ENCODE measurements at regions not wholly inside any gene's neighbourhood (a gene's known extent, or its start where the extent isn't known, plus 50 kb on each side); places are given as distances from the start of the nearest gene placed in this dataset.
"Not testable (repeated sequence)": the region's sequence is repeated elsewhere in the genome, so short reads cannot be mapped to it uniquely, and the experiment has no call there.

- TF ChIP-seq EZH2 (IDR thresholded peaks at IDR 0.05; ENCODE audit: borderline replicate concordance, low read depth, low read length, poor library complexity, severe bottlenecking) (no peak), CTCF (conservative IDR thresholded peaks at IDR 0.05; ENCODE audit: low read depth, low read length) (no peak)
- DNase-seq (ENCODE audit: low spot score): no peak
- Histone ChIP-seq H3K27me3 (replicated peaks; ENCODE audit: insufficient read depth, low read depth, low read length, poor library complexity) (no peaks in the 10 kb centered on the region), H3K27ac (ENCODE audit: low read depth, low read length, poor library complexity, severe bottlenecking) (no peak overlapping the region), H3K9me3 (ENCODE audit: low read depth, low read length, poor library complexity, severe bottlenecking) (no peaks in the 10 kb centered on the region), H3K4me1 (ENCODE audit: insufficient read depth, low read length, poor library complexity, severe bottlenecking) (no peaks in the 10 kb centered on the region), H3K36me3 (ENCODE audit: insufficient read depth, low read length, poor library complexity, severe bottlenecking) (no peaks in the 10 kb centered on the region), H3K4me3 (ENCODE audit: low read depth, low read length, poor library complexity, severe bottlenecking) (no peak overlapping the region)
- no TSS peak for BruUV-seq (replicated peaks)
- CTCF ChIA-PET: no interaction called here
- POLR2A ChIA-PET (ENCODE audit: low non-redundant PET): no interaction called here
- intact Hi-C loops (cut with micrococcal nuclease; ENCODE audit: unreplicated experiment): no loop called here
Measured at GRCh38 chr2:138423198-138423597, 78.4 kb upstream of the SPOPL start.

GRCh38 chr2:138423745-138424144 lies 77.8 kb upstream of the SPOPL start:
- Histone ChIP-seq H3K36me3 (ENCODE audit: insufficient read depth, low read length, poor library complexity, severe bottlenecking) (no peaks in the 10 kb centered on the region), H3K27ac (ENCODE audit: low read depth, low read length, poor library complexity, severe bottlenecking) (no peak overlapping the region), H3K9me3 (ENCODE audit: low read depth, low read length, poor library complexity, severe bottlenecking) (no peaks in the 10 kb centered on the region), H3K27me3 (replicated peaks; ENCODE audit: insufficient read depth, low read depth, low read length, poor library complexity) (no peaks in the 10 kb centered on the region), H3K4me3 (ENCODE audit: low read depth, low read length, poor library complexity, severe bottlenecking) (no peak overlapping the region), H3K4me1 (ENCODE audit: insufficient read depth, low read length, poor library complexity, severe bottlenecking) (no peaks in the 10 kb centered on the region)
- intact Hi-C loops (cut with micrococcal nuclease; ENCODE audit: unreplicated experiment): no loop called here
- BruUV-seq (replicated peaks): no TSS peak
- ChIA-PET POLR2A (ENCODE audit: low non-redundant PET) (no interaction called here), CTCF (no interaction called here)
- DNase-seq (ENCODE audit: low spot score): no peak
- TF ChIP-seq EZH2 (IDR thresholded peaks at IDR 0.05; ENCODE audit: borderline replicate concordance, low read depth, low read length, poor library complexity, severe bottlenecking): no peak
- TF ChIP-seq CTCF (conservative IDR thresholded peaks at IDR 0.05; ENCODE audit: low read depth, low read length): no peak

GRCh38 chr2:138424436-138425140 lies 77.0 kb upstream of the SPOPL start:
- intact Hi-C loops (cut with micrococcal nuclease; ENCODE audit: unreplicated experiment): no loop called here

GRCh38 chr2:138426116-138426515 lies 75.5 kb upstream of the SPOPL start:
- DNase-seq (ENCODE audit: low spot score); POLR2A ChIA-PET (ENCODE audit: low non-redundant PET); H3K27me3 ChIP-seq (replicated peaks; ENCODE audit: insufficient read depth, low read depth, low read length, poor library complexity); BruUV-seq (replicated peaks); intact Hi-C loops (cut with micrococcal nuclease; ENCODE audit: unreplicated experiment); H3K9me3 ChIP-seq (ENCODE audit: low read depth, low read length, poor library complexity, severe bottlenecking); H3K27ac ChIP-seq (ENCODE audit: low read depth, low read length, poor library complexity, severe bottlenecking); CTCF ChIA-PET; H3K4me3 ChIP-seq (ENCODE audit: low read depth, low read length, poor library complexity, severe bottlenecking); H3K36me3 ChIP-seq (ENCODE audit: insufficient read depth, low read length, poor library complexity, severe bottlenecking); H3K4me1 ChIP-seq (ENCODE audit: insufficient read depth, low read length, poor library complexity, severe bottlenecking): not testable (repeated sequence)

More at GRCh38 chr2:138424436-138425140, 77.0 kb upstream of the SPOPL start:
- POLR2A ChIA-PET (ENCODE audit: low non-redundant PET): no interaction called here
- TF ChIP-seq CTCF (conservative IDR thresholded peaks at IDR 0.05; ENCODE audit: low read depth, low read length) (no peak), EZH2 (IDR thresholded peaks at IDR 0.05; ENCODE audit: borderline replicate concordance, low read depth, low read length, poor library complexity, severe bottlenecking) (no peak)
- H3K27ac ChIP-seq (ENCODE audit: low read depth, low read length, poor library complexity, severe bottlenecking): no peak overlapping the region
- H3K36me3 ChIP-seq (ENCODE audit: insufficient read depth, low read length, poor library complexity, severe bottlenecking): no peaks in the 10 kb centered on the region
- no peak for DNase-seq (ENCODE audit: low spot score)
- no TSS peak for BruUV-seq (replicated peaks)
- no peaks in the 10 kb centered on the region for H3K9me3 ChIP-seq (ENCODE audit: low read depth, low read length, poor library complexity, severe bottlenecking)
- CTCF ChIA-PET: no interaction called here
- H3K27me3 ChIP-seq (replicated peaks; ENCODE audit: insufficient read depth, low read depth, low read length, poor library complexity): no peaks in the 10 kb centered on the region
- no peaks in the 10 kb centered on the region for H3K4me1 ChIP-seq (ENCODE audit: insufficient read depth, low read length, poor library complexity, severe bottlenecking)
- no peak overlapping the region for H3K4me3 ChIP-seq (ENCODE audit: low read depth, low read length, poor library complexity, severe bottlenecking)
